Dedifferentiated amniotic fluid mesenchymal stem cell (primary cell): ENCODE measurements at regions not wholly inside any gene's neighbourhood (a gene's known extent, or its start where the extent isn't known, plus 50 kb on each side); places are given as distances from the start of the nearest gene placed in this dataset.
A peak's percentile ranks its signal among the peaks of the same experiment; 100 is the strongest.
"Not testable (repeated sequence)": the region's sequence is repeated elsewhere in the genome, so short reads cannot be mapped to it uniquely, and the experiment has no call there.

Experiments used
- DNase-seq: peaks from one replicate; pipeline ENCODE4 v3.0.0-alpha.2; 2016; ENCODE audit errors: extremely low spot score

GRCh38 chr7:13790611-13791010 lies 198.9 kb downstream of the ETV1 start:
- DNase-seq = no peak

DNA sequence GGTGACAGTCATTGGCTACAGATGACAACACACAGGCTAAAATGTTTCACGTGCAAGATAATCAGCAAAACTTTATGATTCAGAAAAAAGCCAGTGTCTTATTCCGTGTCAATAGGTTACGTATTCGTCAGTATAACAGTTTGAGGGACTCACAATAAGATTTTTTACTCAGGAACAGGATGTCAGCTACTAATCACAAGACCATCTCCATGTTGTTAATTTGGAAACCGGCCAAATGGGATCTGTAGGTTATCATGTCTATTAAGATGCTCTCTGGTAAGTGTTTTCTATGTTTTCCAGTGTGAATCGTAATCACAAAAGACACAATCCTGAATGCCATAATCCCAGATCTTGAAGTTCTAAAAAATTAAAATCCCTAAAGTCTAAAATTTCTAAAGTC lies 197.3 kb downstream of the ETV1 start:
- DNase-seq = no peak

GRCh38 chr7:13793926-13794325 lies 195.5 kb downstream of the ETV1 start:
- DNase-seq = no peak

GRCh38 chr7:13794581-13794980 lies 194.9 kb downstream of the ETV1 start:
- no peak for DNase-seq

- no peak for DNase-seq
Observed at GRCh38 chr7:13797545-13797944, 191.9 kb downstream of the ETV1 start.

- peak; percentile 30 for DNase-seq
Observed at GRCh38 chr7:13800694-13801448, 188.6 kb downstream of the ETV1 start.

GRCh38 chr7:13801669-13802068 lies 187.8 kb downstream of the ETV1 start:
- DNase-seq = no peak

DNA sequence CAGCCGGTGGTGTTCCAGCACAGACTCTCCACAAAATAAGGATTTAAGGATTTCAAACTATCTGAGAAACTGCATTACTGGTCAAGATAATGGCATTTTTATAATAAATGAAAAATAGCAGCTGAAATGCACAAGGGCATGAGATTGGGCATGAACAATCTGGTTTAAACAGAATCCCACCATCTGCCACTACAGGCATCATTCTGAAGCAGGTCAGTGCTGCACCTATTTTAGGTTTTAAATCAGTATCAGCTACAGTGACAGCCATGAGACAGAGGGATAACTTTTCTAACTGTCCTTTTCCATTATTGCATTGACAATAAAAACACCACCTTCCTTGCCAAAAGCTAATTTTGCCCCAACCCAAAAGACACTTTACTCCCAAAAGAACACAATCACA lies 186.8 kb downstream of the ETV1 start:
- DNase-seq = no peak

GRCh38 chr7:13803134-13803533 lies 186.3 kb downstream of the ETV1 start:
- DNase-seq = no peak

GRCh38 chr7:13806089-13806867 lies 183.2 kb downstream of the ETV1 start:
- DNase-seq = not testable (repeated sequence)

GRCh38 chr7:13817230-13817629 lies 172.2 kb downstream of the ETV1 start:
- DNase-seq = not testable (repeated sequence)

- no peak for DNase-seq
Observed at GRCh38 chr7:13821152-13821787, 168.2 kb downstream of the ETV1 start.

DNA sequence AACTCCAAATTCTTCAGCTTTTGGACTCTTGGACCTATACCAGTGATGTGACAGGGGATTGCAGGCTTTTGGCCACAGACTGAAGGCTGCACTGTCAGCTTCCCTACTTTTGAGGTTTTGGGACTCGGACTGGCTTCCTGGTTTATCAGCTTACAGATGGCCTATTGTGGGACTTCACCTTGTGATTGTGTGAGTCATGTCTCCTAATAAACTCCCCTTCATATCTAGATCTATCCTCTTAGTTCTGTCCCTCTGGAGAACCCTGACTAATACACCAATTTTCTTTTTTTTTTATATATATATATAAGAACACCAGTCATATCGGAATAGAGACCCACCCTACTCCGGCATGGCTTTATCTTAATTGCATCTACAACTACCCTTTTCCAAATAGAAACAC lies 166.8 kb downstream of the ETV1 start:
- DNase-seq = no peak

GRCh38 chr7:13826752-13827151 lies 162.7 kb downstream of the ETV1 start:
- DNase-seq = no peak

- DNase-seq = no peak
Observed at GRCh38 chr7:13827716-13828115, 161.8 kb downstream of the ETV1 start.

DNA sequence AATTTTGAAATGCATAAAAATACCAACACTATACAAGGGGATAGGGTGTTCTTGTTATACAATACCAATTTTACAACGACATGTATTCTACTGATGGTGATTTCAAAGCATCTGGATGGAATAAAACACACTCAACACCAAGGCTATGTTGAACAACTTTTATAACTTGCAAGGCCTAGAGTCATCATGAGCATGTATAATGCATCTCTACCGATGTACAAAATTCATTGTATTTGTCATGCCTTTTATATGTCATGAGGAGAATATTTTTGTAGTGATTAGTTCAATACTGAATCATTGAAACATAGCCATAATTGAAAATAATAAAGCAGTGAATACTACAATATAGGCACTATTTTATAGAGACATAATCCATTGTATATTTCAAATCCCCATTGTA lies 160.2 kb downstream of the ETV1 start:
- no peak for DNase-seq

- DNase-seq = peak; percentile 70
Observed at GRCh38 chr7:13829914-13830900, 159.3 kb downstream of the ETV1 start.

- no peak for DNase-seq
Observed at GRCh38 chr7:13832346-13832745, 157.1 kb downstream of the ETV1 start.

GRCh38 chr7:13834328-13834761 lies 155.1 kb downstream of the ETV1 start:
- no peak for DNase-seq

- no peak for DNase-seq
Observed at GRCh38 chr7:13835442-13835841, 154.0 kb downstream of the ETV1 start.

DNA sequence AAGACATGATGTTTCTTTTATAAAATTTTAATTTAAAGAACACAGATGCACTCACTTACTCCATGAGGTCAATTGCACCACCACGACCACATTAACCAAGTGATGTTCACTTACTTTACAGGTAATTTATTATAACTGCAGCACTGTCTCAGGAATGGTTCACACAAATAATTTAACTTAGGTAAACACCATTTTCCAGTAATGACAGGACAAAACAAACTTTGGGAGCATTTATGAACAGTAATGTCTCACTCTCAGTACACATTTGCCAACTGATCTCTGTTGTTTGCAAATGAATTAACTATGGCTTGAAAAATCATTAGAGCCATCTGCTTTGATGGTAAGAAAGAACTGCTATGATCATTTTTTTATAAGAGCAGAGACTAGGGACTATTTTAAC lies 150.4 kb downstream of the ETV1 start:
- DNase-seq = no peak
